Trophoblast cell (in vitro differentiated cells and primary cell): ENCODE measurements at regions not wholly inside any gene's neighbourhood (a gene's known extent, or its start where the extent isn't known, plus 50 kb on each side); places are given as distances from the start of the nearest gene placed in this dataset.

Experiments used
- DNase-seq, 2 donors: peaks; one replicate each; pipeline ENCODE4 v3.0.0-alpha.2; 2016
- H2AFZ ChIP-seq: 2 replicates; pipeline ENCODE4 v1.6.1; 2013; ENCODE audit warnings: low read length, moderate library complexity, mild to moderate bottlenecking; ENCODE audit not compliant: insufficient read depth, poor library complexity
- H2AK5ac ChIP-seq: 2 replicates; pipeline ENCODE4 v1.6.1; 2013; ENCODE audit warnings: mild to moderate bottlenecking, low read length
- H2BK120ac ChIP-seq: 2 replicates; pipeline ENCODE4 v1.6.1; 2013; ENCODE audit warnings: low read length, mild to moderate bottlenecking, moderate library complexity; ENCODE audit not compliant: insufficient read depth, poor library complexity
- H2BK12ac ChIP-seq: 2 replicates; pipeline ENCODE4 v1.6.1; 2013; ENCODE audit warnings: mild to moderate bottlenecking, low read length, moderate library complexity
- H2BK5ac ChIP-seq: 2 replicates; pipeline ENCODE4 v1.6.1; 2013; ENCODE audit warnings: low read length, low read depth, moderate library complexity, mild to moderate bottlenecking; ENCODE audit not compliant: poor library complexity
- H3K14ac ChIP-seq: 2 replicates; pipeline ENCODE4 v1.6.1; 2013; ENCODE audit warnings: mild to moderate bottlenecking, low read length
- H3K18ac ChIP-seq: 2 replicates; pipeline ENCODE4 v1.6.1; 2013; ENCODE audit warnings: mild to moderate bottlenecking, low read length
- H3K23ac ChIP-seq: 2 replicates; pipeline ENCODE4 v1.6.1; 2013; ENCODE audit warnings: low read length
- H3K27ac ChIP-seq: 2 replicates; pipeline ENCODE4 v1.5.1; 2013; ENCODE audit warnings: low read depth, mild to moderate bottlenecking, inconsistent platforms, low read length, moderate library complexity
- H3K27me3 ChIP-seq: 2 replicates; pipeline ENCODE4 v1.6.1; 2013; ENCODE audit warnings: inconsistent platforms, mild to moderate bottlenecking, low read length, moderate library complexity; ENCODE audit not compliant: insufficient read depth
- H3K36me3 ChIP-seq, 2 experiments: 1 replicate in 1 of 2; 2 replicates in 1 of 2; pipeline ENCODE4 v1.6.1; 2013; ENCODE audit warnings: low read length in 2 of 2, mild to moderate bottlenecking in 2 of 2, moderate library complexity in 1 of 2; ENCODE audit not compliant: insufficient read depth in 2 of 2, control insufficient read depth in 1 of 2
- H3K4ac ChIP-seq: 2 replicates; pipeline ENCODE4 v1.6.1; 2013; ENCODE audit warnings: low read depth, mild to moderate bottlenecking, low read length, moderate library complexity
- H3K4me1 ChIP-seq, 2 experiments: 1 replicate in 1 of 2; 2 replicates in 1 of 2; pipeline ENCODE4 v1.6.1; 2013; ENCODE audit warnings: low read length in 2 of 2, mild to moderate bottlenecking in 2 of 2, moderate library complexity in 1 of 2; ENCODE audit not compliant: insufficient read depth in 2 of 2, control insufficient read depth in 1 of 2
- H3K4me2 ChIP-seq: 2 replicates; pipeline ENCODE4 v1.6.1; 2013; ENCODE audit warnings: inconsistent platforms, mild to moderate bottlenecking, low read length, moderate library complexity
- H3K4me3 ChIP-seq: 2 replicates; pipeline ENCODE4 v1.5.1; 2013; ENCODE audit warnings: mild to moderate bottlenecking, low read depth, low read length, inconsistent platforms
- H3K79me1 ChIP-seq: one replicate; pipeline ENCODE4 v1.6.1; 2013; ENCODE audit warnings: low read length
- H3K79me2 ChIP-seq: 2 replicates; pipeline ENCODE4 v1.6.1; 2013; ENCODE audit warnings: low read length, mild to moderate bottlenecking; ENCODE audit not compliant: control insufficient read depth, insufficient read depth, poor library complexity
- H3K9ac ChIP-seq: 2 replicates; pipeline ENCODE4 v1.6.1; 2013; ENCODE audit warnings: mild to moderate bottlenecking, low read length
- H3K9me3 ChIP-seq: 2 replicates; pipeline ENCODE4 v1.6.1; 2013; ENCODE audit warnings: low read depth, mild to moderate bottlenecking, control low read depth, inconsistent platforms, low read length; ENCODE audit not compliant: insufficient read depth
- H4K12ac ChIP-seq: 2 replicates; pipeline ENCODE4 v1.6.1; 2013; ENCODE audit warnings: low read depth, mild to moderate bottlenecking, low read length, moderate library complexity
- H4K8ac ChIP-seq: 2 replicates; pipeline ENCODE4 v1.6.1; 2013; ENCODE audit warnings: low read depth, mild to moderate bottlenecking, low read length, moderate library complexity
- H4K91ac ChIP-seq: one replicate; pipeline ENCODE4 v1.6.1; 2013; ENCODE audit warnings: low read depth, mild to moderate bottlenecking, low read length, moderate library complexity
- WGBS: extraction: QIAGEN DNeasy Blood & Tissue Kit; methylation state at CpG from one replicate; pipeline ENCODE4 v1.1.7; 2013; ENCODE audit warnings: missing lambda C conversion rate; ENCODE audit not compliant: insufficient read length, insufficient coverage; ENCODE audit errors: extremely low coverage; 5-methylcytosine and 5-hydroxymethylcytosine counted together

- no peak overlapping the region for H4K8ac ChIP-seq
- no peaks in the 10 kb centered on the region for H3K79me2 ChIP-seq
- no peaks in the 10 kb centered on the region for H3K4me1 ChIP-seq
- no peaks in the 10 kb centered on the region for H3K36me3 ChIP-seq
- DNase-seq, result no peak
- no peak overlapping the region for H2BK5ac ChIP-seq
- no peak overlapping the region for H3K9ac ChIP-seq
- no CpG with 5 or more reads among the region's 7 CpGs for WGBS
- H3K4me2 ChIP-seq, result no peak overlapping the region
- H2BK12ac ChIP-seq, result no peak overlapping the region
- no peak overlapping the region for H4K91ac ChIP-seq
- no peak overlapping the region for H3K18ac ChIP-seq
- no peaks in the 10 kb centered on the region for H3K9me3 ChIP-seq
- no peak overlapping the region for H3K23ac ChIP-seq
- H2AK5ac ChIP-seq, result no peak overlapping the region
- no peak overlapping the region for H3K14ac ChIP-seq
- H3K27me3 ChIP-seq, result no peaks in the 10 kb centered on the region
- no peak overlapping the region for H3K27ac ChIP-seq
- no peaks in the 10 kb centered on the region for H3K79me1 ChIP-seq
- H2BK120ac ChIP-seq, result no peak overlapping the region
- H3K4me3 ChIP-seq, result no peak overlapping the region
- H2AFZ ChIP-seq, result no peak overlapping the region
- no peak overlapping the region for H3K4ac ChIP-seq
- H4K12ac ChIP-seq, result no peak overlapping the region
These were observed 411.2 kb downstream of the MATN1 start for GRCh38 chr1:30312226-30312625.

DNA sequence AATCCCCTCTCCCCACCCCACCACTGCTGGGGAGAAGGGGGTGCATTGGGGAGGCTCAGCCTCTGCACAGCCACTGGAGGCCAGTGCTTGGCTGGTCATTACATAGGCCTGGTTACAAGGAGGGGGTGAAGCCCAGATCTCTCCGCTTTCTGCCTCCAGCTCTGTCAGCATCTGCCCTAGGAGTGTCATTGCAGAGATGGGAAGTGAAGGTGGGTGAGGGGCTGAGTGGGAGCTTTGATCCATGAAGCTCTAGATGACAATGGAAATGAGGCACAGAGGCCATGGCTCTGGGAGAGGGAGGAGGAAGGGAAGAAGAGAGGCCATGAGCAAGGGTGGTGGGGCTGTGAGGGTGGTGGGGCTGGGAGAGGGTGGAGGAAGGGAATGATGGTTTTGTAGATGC lies 411.6 kb downstream of the MATN1 start:
- H3K14ac ChIP-seq, result no peak overlapping the region
- no peak overlapping the region for H2BK5ac ChIP-seq
- no peaks in the 10 kb centered on the region for H3K27me3 ChIP-seq
- DNase-seq, result no peak
- H2BK12ac ChIP-seq, result no peak overlapping the region
- H3K23ac ChIP-seq, result no peak overlapping the region
- no peaks in the 10 kb centered on the region for H3K79me1 ChIP-seq
- WGBS, result no CpG with 5 or more reads among the region's 1 CpG
- H2BK120ac ChIP-seq, result no peak overlapping the region
- no peak overlapping the region for H2AFZ ChIP-seq
- H3K4ac ChIP-seq, result no peak overlapping the region
- H3K18ac ChIP-seq, result no peak overlapping the region
- no peaks in the 10 kb centered on the region for H3K9me3 ChIP-seq
- no peak overlapping the region for H4K12ac ChIP-seq
- no peak overlapping the region for H3K4me2 ChIP-seq
- H2AK5ac ChIP-seq, result no peak overlapping the region
- H3K9ac ChIP-seq, result no peak overlapping the region
- H4K91ac ChIP-seq, result no peak overlapping the region
- H3K4me1 ChIP-seq, result no peaks in the 10 kb centered on the region
- no peaks in the 10 kb centered on the region for H3K36me3 ChIP-seq
- no peak overlapping the region for H4K8ac ChIP-seq
- H3K27ac ChIP-seq, result no peak overlapping the region
- no peak overlapping the region for H3K4me3 ChIP-seq
- no peaks in the 10 kb centered on the region for H3K79me2 ChIP-seq

- H3K79me2 ChIP-seq, result no peaks in the 10 kb centered on the region
- no peak overlapping the region for H2BK120ac ChIP-seq
- H3K4me3 ChIP-seq, result no peak overlapping the region
- H2AK5ac ChIP-seq, result no peak overlapping the region
- no peaks in the 10 kb centered on the region for H3K4me1 ChIP-seq
- no peak overlapping the region for H3K9ac ChIP-seq
- H3K4me2 ChIP-seq, result no peak overlapping the region
- no peak overlapping the region for H3K4ac ChIP-seq
- no peak overlapping the region for H4K8ac ChIP-seq
- no peak for DNase-seq
- no peak overlapping the region for H2BK12ac ChIP-seq
- no peak overlapping the region for H4K91ac ChIP-seq
- no peak overlapping the region for H3K18ac ChIP-seq
- H2AFZ ChIP-seq, result no peak overlapping the region
- no peak overlapping the region for H3K27ac ChIP-seq
- H3K9me3 ChIP-seq, result no peaks in the 10 kb centered on the region
- no CpG with 5 or more reads among the region's 11 CpGs for WGBS
- no peak overlapping the region for H2BK5ac ChIP-seq
- H3K23ac ChIP-seq, result no peak overlapping the region
- no peaks in the 10 kb centered on the region for H3K36me3 ChIP-seq
- H3K14ac ChIP-seq, result no peak overlapping the region
- H4K12ac ChIP-seq, result no peak overlapping the region
- H3K27me3 ChIP-seq, result no peaks in the 10 kb centered on the region
- H3K79me1 ChIP-seq, result no peaks in the 10 kb centered on the region
These were observed 412.2 kb downstream of the MATN1 start for GRCh38 chr1:30310966-30311742.

DNA sequence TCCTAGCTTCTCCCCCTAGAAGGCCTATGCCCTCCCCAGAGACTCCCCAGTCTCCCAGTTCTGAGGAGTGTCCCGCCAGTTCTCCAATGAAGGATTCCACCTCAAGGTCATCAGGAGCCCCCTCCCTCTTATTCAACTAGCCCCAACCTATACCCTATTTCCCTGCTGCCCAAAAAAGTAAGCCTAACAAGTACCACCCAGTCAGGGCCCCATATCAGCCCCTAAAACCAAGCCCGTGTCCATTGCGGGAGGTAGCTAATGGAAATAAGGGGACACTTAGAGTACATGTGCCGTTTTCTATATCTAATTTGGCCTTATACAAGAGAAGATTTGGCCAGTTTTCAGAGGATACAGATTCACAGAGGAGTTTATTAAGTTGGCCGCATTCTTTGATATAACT lies 416.2 kb downstream of the MATN1 start:
- Histone ChIP-seq H3K27ac (no peak overlapping the region), H3K9me3 (peaks cover 4% of the 10 kb centered on the region), H4K8ac (no peak overlapping the region), H3K4me3 (no peak overlapping the region), H2BK12ac (no peak overlapping the region), H3K27me3 (no peaks in the 10 kb centered on the region), H3K23ac (no peak overlapping the region), H3K9ac (no peak overlapping the region), H3K36me3 (no peaks in the 10 kb centered on the region), H3K79me2 (no peaks in the 10 kb centered on the region), H2BK5ac (no peak overlapping the region), H2BK120ac (no peak overlapping the region), H3K4ac (no peak overlapping the region), H3K18ac (no peak overlapping the region), H2AFZ (no peak overlapping the region), H2AK5ac (no peak overlapping the region), H4K91ac (no peak overlapping the region), H3K4me2 (no peak overlapping the region), H3K14ac (no peak overlapping the region), H3K4me1 (no peaks in the 10 kb centered on the region), H4K12ac (no peak overlapping the region), H3K79me1 (no peaks in the 10 kb centered on the region)
- no peak for DNase-seq
- WGBS, result no CpG with 5 or more reads among the region's 5 CpGs
